ENCODE measurements at regions not wholly inside any gene's neighbourhood (a gene's known extent, or its start where the extent isn't known, plus 50 kb on each side); places are given as distances from the start of the nearest gene placed in this dataset.

GRCh38 chr11:15825976-15826650 lies 530.2 kb downstream of the SOX6 start:
- TF ChIP-seq CTCF (IDR thresholded peaks at IDR 0.05) = no peak
- FAIRE-seq (no peak), ATAC-seq (peak in 3 of 4 donors; percentile 32 to 62 (median 40)), DNase-seq (peak in 1 of 6 donors; percentile 13)
- Histone ChIP-seq H3K36me3 (no peaks in the 10 kb centered on the region), H3K4me1 (peaks cover 0 to 4% (median 0%) of the 10 kb centered on the region in 3 donors), H3K4me3 (no peak overlapping the region), H3K27ac (no peak overlapping the region), H3K9me3 (no peaks in the 10 kb centered on the region), H3K27me3 (no peaks in the 10 kb centered on the region)
- intact Hi-C loops (cut with DNase I) = no loop called here
- WGBS, 2 donors = 56 to 59% methylated on average over 7 of the region's 7 CpGs

DNA sequence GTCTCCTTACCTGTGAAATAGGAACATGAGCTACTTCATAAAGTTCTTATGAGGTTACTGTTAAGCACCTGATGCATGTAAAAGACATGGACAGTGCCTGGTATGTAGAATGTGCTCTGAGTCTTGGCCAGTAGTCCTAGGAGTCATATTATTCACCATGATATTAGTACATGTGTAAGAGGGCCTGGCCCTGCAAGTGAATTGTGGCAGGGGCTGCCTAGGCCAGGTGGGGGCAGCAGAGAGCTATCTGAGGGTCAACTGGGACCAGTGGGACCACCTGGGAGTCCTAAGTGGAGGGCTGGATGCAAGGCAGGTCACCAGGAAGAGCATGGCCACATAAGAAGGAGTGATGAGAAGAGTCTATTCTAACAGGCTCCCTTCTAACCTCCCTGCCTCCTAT lies 529.5 kb downstream of the SOX6 start:
- Histone ChIP-seq H3K4me3 (no peak overlapping the region), H3K4me1 (peaks cover 0 to 4% (median 0%) of the 10 kb centered on the region in 3 donors), H3K27me3 (no peaks in the 10 kb centered on the region), H3K27ac (no peak overlapping the region), H3K36me3 (no peaks in the 10 kb centered on the region), H3K9me3 (no peaks in the 10 kb centered on the region)
- DNase-seq (peak in 4 of 6 donors; percentile 15 to 68 (median 42)), ATAC-seq (peak; percentile 48 to 70 (median 61)), FAIRE-seq (no peak)
- intact Hi-C loops (cut with DNase I) = no loop called here
- TF ChIP-seq CTCF (IDR thresholded peaks at IDR 0.05) = peak in 1 of 4 donors; percentile 39

- intact Hi-C loops (cut with DNase I) = no loop called here
- WGBS, 2 donors = 64 to 73% methylated on average over 9 of the region's 9 CpGs
- DNase-seq = no peak
- ATAC-seq = no peak
- no peak overlapping the region for H3K4me3 ChIP-seq
- H3K27me3 ChIP-seq = no peaks in the 10 kb centered on the region
- H3K36me3 ChIP-seq = no peaks in the 10 kb centered on the region
- H3K9me3 ChIP-seq = no peaks in the 10 kb centered on the region
- TF ChIP-seq CTCF (IDR thresholded peaks at IDR 0.05) = no peak
- H3K4me1 ChIP-seq = peaks cover 0 to 4% (median 0%) of the 10 kb centered on the region in 3 donors
- H3K27ac ChIP-seq = peak overlapping the region in 2 of 4 donors; percentile 3 to 34
- no peak for FAIRE-seq
Observed at GRCh38 chr11:15828215-15828853, 528.0 kb downstream of the SOX6 start.

- intact Hi-C loops (cut with DNase I) = no loop called here
- Histone ChIP-seq H3K27me3 (no peaks in the 10 kb centered on the region), H3K9me3 (no peaks in the 10 kb centered on the region), H3K4me3 (no peak overlapping the region), H3K36me3 (no peaks in the 10 kb centered on the region), H3K27ac (no peak overlapping the region), H3K4me1 (peaks cover 0 to 4% (median 0%) of the 10 kb centered on the region in 3 donors)
- no peak for FAIRE-seq
- no peak for TF ChIP-seq CTCF (IDR thresholded peaks at IDR 0.05)
- DNase-seq = no peak
- WGBS, 2 donors = 54 to 74% methylated on average over 1 of the region's 1 CpG
- ATAC-seq = no peak
Observed at GRCh38 chr11:15829312-15829711, 527.0 kb downstream of the SOX6 start.
